RWPE1 (cell line): ENCODE measurements at regions not wholly inside any gene's neighbourhood (a gene's known extent, or its start where the extent isn't known, plus 50 kb on each side); places are given as distances from the start of the nearest gene placed in this dataset.

ENCODE experiments used
- CTCF ChIA-PET: fragments of 350-600 bp; sonication (Branson Sonifier 250); formaldehyde crosslinking; extraction: SDS; loops from one replicate; lab custom pipeline; 2021; lab: Yijun Ruan, JAX
- POLR2A ChIA-PET: fragments of 400-600 bp; formaldehyde crosslinking; extraction: SDS; loops from one replicate; lab custom pipeline; 2020; ENCODE audit warnings: antibody characterized with exemption; ENCODE audit not compliant: low non-redundant PET; lab: Yijun Ruan, JAX
- DNase-seq: peaks from one replicate; pipeline ENCODE4 v3.0.0; 2012; ENCODE audit warnings: low spot score
- H3K27ac ChIP-seq: fragments of 450-650 bp; 2 replicates; pipeline ENCODE4 v1.5.1; 2017
- TF ChIP-seq, protein P1 (sequence below): fragments of 450-650 bp; conservative IDR thresholded peaks from 2 replicates; pipeline ENCODE4 v1.5.1; 2017; ENCODE audit warnings: low read depth, mild to moderate bottlenecking

DNA sequence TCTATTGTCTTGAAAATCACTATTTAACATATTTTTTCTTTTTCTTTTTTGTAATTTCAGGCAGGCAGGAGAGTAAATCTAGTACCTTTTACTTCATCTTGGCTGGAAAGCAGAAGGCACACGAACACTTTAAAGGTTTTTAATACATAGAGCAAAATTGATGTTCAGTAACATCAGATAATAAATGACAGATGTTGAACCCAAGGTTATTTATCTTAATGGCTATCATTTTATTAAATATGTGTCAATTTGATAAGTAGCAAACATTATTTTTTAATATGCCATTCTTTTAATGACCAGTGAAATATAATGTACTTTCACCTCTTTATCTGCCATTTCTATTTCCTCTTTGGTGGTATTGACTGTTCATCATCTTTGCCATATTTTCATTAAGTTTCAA lies 381.2 kb downstream of the ARHGEF28 start:
- H3K27ac ChIP-seq, result no peak overlapping the region
- ChIA-PET CTCF (no interaction called here), POLR2A (no interaction called here)
- TF ChIP-seq, protein P1, sequence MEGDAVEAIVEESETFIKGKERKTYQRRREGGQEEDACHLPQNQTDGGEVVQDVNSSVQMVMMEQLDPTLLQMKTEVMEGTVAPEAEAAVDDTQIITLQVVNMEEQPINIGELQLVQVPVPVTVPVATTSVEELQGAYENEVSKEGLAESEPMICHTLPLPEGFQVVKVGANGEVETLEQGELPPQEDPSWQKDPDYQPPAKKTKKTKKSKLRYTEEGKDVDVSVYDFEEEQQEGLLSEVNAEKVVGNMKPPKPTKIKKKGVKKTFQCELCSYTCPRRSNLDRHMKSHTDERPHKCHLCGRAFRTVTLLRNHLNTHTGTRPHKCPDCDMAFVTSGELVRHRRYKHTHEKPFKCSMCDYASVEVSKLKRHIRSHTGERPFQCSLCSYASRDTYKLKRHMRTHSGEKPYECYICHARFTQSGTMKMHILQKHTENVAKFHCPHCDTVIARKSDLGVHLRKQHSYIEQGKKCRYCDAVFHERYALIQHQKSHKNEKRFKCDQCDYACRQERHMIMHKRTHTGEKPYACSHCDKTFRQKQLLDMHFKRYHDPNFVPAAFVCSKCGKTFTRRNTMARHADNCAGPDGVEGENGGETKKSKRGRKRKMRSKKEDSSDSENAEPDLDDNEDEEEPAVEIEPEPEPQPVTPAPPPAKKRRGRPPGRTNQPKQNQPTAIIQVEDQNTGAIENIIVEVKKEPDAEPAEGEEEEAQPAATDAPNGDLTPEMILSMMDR, result no peak
- DNase-seq, result no peak

DNA sequence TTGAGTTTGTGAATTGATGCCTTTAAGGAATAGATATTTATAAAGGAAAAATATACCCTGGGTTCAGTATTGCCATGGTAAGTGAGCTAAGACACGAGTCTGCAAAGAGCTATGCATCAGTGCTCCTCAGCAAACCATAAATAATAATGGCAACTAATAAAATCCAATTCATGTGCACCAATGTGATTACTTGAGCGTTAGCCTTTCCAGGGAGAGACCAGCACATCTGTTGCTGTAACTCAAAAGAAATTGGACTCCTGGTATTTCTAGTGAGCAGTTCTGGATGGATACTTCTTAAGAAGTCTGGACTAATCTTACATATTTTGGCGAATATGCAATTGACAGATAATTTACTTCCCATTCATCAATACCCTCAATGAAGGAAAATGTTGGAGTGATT lies 373.3 kb downstream of the ARHGEF28 start:
- no peak for DNase-seq
- ChIA-PET CTCF (interaction anchor here (0.7 kb wide), 1 partner anchor 205 kb away, joined by 3 read pairs; no protein-coding TSS in a partner anchor), POLR2A (no interaction called here)
- no peak overlapping the region for H3K27ac ChIP-seq
- TF ChIP-seq, protein P1, result no peak

DNA sequence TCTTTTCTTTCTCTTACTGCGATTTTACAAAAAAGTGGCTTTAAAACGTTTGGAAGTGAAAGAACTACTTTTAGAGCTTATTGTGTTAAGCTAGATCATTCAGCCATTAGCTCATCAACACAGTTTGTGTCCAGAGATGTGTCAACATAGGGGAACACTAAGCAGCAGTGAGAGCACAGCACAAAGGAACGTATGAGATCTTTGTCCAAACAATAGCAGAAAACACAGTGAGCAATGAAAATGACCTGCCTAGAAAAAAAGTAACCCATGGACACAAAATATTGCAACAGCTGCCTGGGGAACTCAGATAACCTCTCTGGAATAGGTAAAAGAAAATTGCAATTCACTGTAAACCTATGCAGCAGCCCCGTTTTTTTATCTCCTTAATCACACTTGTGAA lies 372.5 kb downstream of the ARHGEF28 start:
- TF ChIP-seq, protein P1, result no peak
- no peak overlapping the region for H3K27ac ChIP-seq
- POLR2A ChIA-PET, result no interaction called here
- DNase-seq, result no peak
- CTCF ChIA-PET, result no interaction called here

DNA sequence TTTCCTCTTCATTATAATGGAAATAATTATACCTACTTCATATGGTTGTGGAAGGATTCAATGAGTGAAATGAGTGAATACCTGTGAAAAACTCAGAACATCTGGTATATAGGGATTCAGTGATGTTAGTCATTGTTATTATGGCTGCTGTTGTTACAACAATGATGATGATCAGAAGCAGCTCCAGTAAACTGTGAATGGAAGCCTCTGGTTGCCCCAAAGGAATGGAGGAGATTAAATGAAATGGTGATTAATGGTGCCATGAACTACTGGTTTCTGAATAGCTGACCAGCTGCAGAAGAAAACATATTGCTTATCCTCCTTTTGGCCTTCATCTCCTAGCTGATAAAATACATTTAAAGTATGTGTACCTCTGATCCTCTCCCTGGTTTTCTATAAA lies 372.0 kb downstream of the ARHGEF28 start:
- TF ChIP-seq, protein P1, result no peak
- POLR2A ChIA-PET, result no interaction called here
- no peak overlapping the region for H3K27ac ChIP-seq
- peak; percentile 16 for DNase-seq
- CTCF ChIA-PET, result interaction anchor here (0.8 kb wide), 1 partner anchor 130 kb away, joined by 4 read pairs; no protein-coding TSS in a partner anchor

DNA sequence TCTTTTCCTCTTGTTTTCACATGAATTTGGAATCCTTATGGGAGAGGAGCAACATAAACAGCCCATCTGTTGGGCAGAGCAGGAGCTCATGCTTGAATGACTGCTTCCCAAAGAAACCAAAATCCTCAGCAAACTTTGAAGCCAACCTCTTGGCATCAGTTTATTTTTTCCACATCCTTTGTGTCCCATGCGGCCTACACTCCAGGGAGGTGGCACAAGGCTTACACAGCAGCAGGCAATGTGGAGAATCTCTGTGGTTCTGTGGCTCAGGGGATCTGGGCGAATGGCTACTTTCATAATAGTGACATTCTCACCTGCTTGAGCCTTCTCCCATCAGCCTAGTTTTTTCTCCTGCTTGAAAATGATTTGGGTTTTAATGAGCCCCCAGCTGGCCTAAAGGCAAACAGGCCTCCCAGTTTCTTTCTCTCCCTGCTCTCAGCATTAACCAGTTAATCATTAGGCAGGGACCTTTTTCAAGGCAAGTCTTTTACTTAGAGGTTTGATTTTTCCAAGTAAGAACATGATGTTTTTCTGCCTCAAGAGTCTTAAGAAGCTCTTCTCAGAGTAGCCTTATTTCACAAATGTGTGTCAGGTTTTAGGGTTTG lies 370.3 kb downstream of the ARHGEF28 start:
- POLR2A ChIA-PET, result no interaction called here
- CTCF ChIA-PET, result no interaction called here
- no peak for DNase-seq
- TF ChIP-seq, protein P1, result no peak
- no peak overlapping the region for H3K27ac ChIP-seq

DNA sequence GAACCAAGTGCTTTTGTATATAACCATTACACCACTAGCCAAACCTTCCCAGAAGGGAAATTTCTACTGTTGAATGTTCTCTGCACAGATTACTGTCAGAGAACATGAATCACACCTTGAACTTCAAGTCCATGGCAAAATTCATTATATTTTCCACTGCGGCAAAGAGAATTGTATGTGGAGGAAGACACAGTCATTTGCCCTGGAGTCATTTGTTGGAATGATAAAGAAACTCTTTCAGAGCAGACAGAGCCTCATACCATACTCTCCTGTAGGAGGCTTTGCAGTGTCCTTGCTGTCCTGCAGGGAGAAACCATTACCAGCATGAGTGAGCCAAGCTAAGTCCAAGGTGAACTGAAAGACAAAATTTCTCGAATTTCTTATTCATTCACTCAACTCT lies 369.0 kb downstream of the ARHGEF28 start:
- H3K27ac ChIP-seq, result no peak overlapping the region
- TF ChIP-seq, protein P1, result no peak
- DNase-seq, result peak; percentile 71
- ChIA-PET CTCF (interaction anchor here (0.7 kb wide), 1 partner anchor 11 kb away, joined by 3 read pairs; no protein-coding TSS in a partner anchor), POLR2A (no interaction called here)
